ENCODE measurements at regions not wholly inside any gene's neighbourhood (a gene's known extent, or its start where the extent isn't known, plus 50 kb on each side); places are given as distances from the start of the nearest gene placed in this dataset.

DNA sequence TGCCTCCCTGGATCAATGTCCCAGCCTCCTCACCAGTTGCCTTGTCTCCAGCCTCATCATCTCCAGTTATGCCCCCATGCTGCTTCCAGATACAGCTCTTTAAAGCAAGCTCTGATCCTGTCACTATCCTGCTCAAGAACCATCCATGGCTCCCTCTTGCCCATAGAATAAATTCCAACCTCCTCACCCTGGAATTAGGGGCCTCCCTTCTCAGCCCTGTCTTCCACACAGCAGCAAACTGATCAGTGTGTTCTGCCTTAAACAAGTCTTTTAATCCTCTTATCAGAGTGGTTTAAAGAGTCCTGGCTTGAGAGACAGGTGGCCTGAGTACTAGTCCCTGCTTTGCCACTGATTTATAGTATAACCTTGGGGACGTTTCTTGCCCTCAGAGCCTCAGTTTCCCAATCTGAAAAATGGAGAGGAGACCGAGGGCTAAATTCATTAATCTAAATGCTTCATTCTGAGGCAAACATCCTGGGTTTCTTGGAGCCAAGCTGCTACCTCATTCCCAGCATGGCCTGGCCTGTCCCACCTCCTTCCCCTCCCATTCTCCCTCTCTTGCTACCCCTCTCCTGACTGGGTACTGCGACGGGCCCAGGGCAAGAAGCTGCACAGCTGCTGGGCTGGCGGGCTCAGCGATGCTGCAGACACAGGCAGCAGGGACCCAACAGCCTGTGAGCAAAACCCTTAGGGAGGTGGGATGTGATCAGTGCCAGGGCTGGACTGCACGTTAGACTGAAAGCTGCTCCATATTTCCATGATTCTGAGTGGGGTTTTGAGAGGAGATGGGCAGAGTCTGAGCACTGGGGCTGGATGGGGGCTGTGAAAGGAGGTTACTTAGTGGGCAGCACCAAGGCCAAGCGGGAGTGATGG is 221.4 kb downstream of the PTPRU start:
- intact Hi-C loops (cut with DNase I): no loop called here
- WGBS, 2 donors: 54 to 59% methylated on average over 8 of the region's 8 CpGs

DNA sequence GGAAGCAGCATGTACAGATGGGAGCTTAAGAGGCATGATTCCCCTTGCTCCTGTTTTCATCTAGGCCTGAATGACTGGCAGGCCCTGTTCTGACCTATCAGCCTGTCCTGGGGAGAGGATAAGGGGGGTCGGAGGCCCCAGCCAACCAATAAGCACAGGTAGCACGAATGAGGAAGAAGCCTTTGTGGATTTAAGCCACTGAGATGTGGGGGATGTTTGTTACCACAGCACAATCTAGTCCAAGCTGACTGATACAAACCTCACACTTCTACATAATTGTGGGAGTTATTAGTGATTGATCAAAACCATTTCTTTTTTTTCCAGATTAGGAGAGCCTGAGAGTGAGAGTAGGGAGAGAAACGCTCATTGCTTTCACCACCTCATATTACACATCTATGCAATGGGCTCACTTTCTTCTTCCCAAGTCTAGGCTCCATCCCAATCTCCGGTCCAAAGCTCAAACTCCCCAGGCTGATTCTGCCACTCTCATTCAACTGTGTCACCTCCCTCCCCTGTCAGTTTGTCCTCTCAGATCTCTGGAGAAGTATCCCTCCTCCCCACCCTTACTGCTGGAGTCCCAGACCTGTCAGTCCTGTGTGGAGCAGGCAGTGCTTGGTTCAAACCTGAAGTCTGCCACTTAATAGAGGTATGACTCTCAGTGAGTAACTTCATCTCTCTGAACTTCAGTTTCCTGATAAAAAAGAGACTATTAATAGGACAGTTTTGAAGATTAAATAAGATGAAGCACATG is 220.5 kb downstream of the PTPRU start:
- TF ChIP-seq, protein P1, sequence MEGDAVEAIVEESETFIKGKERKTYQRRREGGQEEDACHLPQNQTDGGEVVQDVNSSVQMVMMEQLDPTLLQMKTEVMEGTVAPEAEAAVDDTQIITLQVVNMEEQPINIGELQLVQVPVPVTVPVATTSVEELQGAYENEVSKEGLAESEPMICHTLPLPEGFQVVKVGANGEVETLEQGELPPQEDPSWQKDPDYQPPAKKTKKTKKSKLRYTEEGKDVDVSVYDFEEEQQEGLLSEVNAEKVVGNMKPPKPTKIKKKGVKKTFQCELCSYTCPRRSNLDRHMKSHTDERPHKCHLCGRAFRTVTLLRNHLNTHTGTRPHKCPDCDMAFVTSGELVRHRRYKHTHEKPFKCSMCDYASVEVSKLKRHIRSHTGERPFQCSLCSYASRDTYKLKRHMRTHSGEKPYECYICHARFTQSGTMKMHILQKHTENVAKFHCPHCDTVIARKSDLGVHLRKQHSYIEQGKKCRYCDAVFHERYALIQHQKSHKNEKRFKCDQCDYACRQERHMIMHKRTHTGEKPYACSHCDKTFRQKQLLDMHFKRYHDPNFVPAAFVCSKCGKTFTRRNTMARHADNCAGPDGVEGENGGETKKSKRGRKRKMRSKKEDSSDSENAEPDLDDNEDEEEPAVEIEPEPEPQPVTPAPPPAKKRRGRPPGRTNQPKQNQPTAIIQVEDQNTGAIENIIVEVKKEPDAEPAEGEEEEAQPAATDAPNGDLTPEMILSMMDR (IDR thresholded peaks at IDR 0.05): no peak
- Histone ChIP-seq H3K9me3 (peaks cover 0 to 6% (median 0%) of the 10 kb centered on the region in 11 donors), H3K4me1 (no peaks in the 10 kb centered on the region), H3K4me3 (no peak overlapping the region), H3K27ac (no peak overlapping the region), H3K36me3 (no peaks in the 10 kb centered on the region), H3K27me3 (peaks cover 0 to 45% (median 28%) of the 10 kb centered on the region in 7 donors)
- WGBS, 2 donors: 73 to 75% methylated on average over 4 of the region's 4 CpGs
- ATAC-seq: no peak
- intact Hi-C loops (cut with DNase I): no loop called here
- no peak for DNase-seq

More for the DNA sequence above, 221.4 kb downstream of the PTPRU start:
- Histone ChIP-seq H3K9me3 (peaks cover 0 to 6% (median 0%) of the 10 kb centered on the region in 11 donors), H3K4me1 (no peaks in the 10 kb centered on the region), H3K4me3 (no peak overlapping the region), H3K36me3 (no peaks in the 10 kb centered on the region), H3K27me3 (peaks cover 0 to 45% (median 28%) of the 10 kb centered on the region in 7 donors), H3K27ac (no peak overlapping the region)
- ATAC-seq (no peak), DNase-seq (no peak)
- TF ChIP-seq, protein P1 (IDR thresholded peaks at IDR 0.05): no peak

DNA sequence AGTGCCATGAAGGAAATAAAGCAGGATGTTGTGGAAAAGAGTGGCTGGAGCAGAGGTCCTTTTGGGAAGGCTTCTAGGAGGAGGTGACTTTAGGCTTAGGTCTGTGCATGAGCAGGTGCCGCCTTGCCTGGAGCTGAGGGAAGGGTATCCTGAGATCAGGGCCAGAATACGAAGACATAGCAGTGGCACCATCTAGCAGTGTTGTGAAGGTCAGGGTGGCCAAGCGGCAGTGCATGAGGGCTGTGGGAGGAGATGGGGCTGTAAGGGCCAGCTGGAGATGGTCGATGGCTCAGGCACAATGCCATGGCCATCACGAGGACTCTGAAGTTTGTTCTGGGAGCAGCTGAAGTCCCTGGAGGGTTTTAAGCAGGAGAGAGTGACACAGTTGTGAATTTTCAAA is 219.5 kb downstream of the PTPRU start:
- 67% methylated on average over 5 of the region's 5 CpGs for WGBS, 2 donors
- intact Hi-C loops (cut with DNase I): no loop called here
- peaks cover 0 to 45% (median 28%) of the 10 kb centered on the region in 7 donors for H3K27me3 ChIP-seq
- TF ChIP-seq, protein P1 (IDR thresholded peaks at IDR 0.05): no peak
- no peak for DNase-seq
- no peak for ATAC-seq
- H3K27ac ChIP-seq: no peak overlapping the region
- no peak overlapping the region for H3K4me3 ChIP-seq
- no peaks in the 10 kb centered on the region for H3K4me1 ChIP-seq
- peaks cover 0 to 6% (median 0%) of the 10 kb centered on the region in 11 donors for H3K9me3 ChIP-seq
- H3K36me3 ChIP-seq: no peaks in the 10 kb centered on the region

DNA sequence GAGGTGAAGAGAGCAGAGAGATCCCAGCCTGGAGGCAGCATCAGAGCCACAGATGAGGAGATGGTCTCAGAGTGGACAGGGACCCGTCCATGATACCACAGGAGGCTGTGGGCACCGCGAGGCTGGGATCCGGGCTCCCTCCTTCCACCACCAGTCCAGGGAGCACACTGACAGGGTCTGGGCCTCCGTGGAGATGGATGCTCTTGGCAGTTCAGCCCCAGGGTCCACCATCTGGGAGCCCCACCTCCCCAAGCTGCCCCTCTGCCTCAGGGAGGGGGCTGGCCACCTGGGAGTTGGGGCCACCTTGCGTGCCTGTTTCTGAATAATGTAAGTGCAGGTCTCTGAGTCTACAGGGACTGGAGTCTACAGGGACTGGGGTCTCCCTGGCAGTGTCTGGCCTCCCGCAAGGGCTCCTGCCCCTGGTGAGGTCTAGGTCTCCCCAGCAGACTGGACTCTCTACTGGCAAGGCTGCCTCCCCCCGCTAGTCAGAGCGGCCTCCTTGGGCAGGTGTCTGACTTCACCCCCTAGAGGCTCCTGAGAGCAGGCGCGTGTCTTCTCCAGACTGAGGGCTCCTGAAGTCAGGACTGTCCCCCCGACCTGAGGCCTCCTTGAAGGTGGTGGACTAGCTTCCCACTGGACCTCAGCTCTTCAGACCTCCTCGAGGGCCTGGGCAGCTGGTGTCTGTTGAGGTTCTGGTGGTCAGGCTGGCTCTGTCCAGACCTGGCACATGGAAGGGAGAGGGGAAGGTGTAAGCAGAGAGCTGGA is 218.5 kb downstream of the PTPRU start:
- 73 to 77% methylated on average over 13 of the region's 13 CpGs for WGBS, 2 donors
- Histone ChIP-seq H3K27me3 (peaks cover 0 to 44% (median 21%) of the 10 kb centered on the region in 7 donors), H3K9me3 (peaks cover 0 to 6% (median 0%) of the 10 kb centered on the region in 11 donors), H3K4me1 (no peaks in the 10 kb centered on the region), H3K4me3 (no peak overlapping the region), H3K27ac (no peak overlapping the region), H3K36me3 (no peaks in the 10 kb centered on the region)
- intact Hi-C loops (cut with DNase I): no loop called here
- no peak for ATAC-seq
- no peak for DNase-seq
- TF ChIP-seq, protein P1 (IDR thresholded peaks at IDR 0.05): no peak

Data from heart right ventricle (tissue), 16 donors.